ENCODE measurements at regions not wholly inside any gene's neighbourhood (a gene's known extent, or its start where the extent isn't known, plus 50 kb on each side); places are given as distances from the start of the nearest gene placed in this dataset.

GRCh38 chr10:130491011-130491692 is 355.0 kb downstream of the GLRX3 start:
- Histone ChIP-seq H3K9ac (ENCODE audit: low read length) (no peak overlapping the region), H3K36me3 (replicated peaks; ENCODE audit: low read depth, low read length) (no peaks in the 10 kb centered on the region), H3K4me3 (ENCODE audit: low read length) (no peak overlapping the region), H4K20me1 (ENCODE audit: insufficient read depth, low read length) (no peaks in the 10 kb centered on the region), H2AFZ (ENCODE audit: low read depth, low read length) (no peak overlapping the region), H3K27ac (ENCODE audit: low read length) (no peak overlapping the region), H3K4me1 (ENCODE audit: low read length) (no peaks in the 10 kb centered on the region), H3K27me3 (ENCODE audit: low read depth, low read length) (no peaks in the 10 kb centered on the region), H3K4me2 (ENCODE audit: low read length) (no peak overlapping the region), H3K79me2 (ENCODE audit: low read length) (no peaks in the 10 kb centered on the region), H3K9me3 (ENCODE audit: insufficient read depth, low read length) (no peaks in the 10 kb centered on the region)
- TF ChIP-seq, protein P1, sequence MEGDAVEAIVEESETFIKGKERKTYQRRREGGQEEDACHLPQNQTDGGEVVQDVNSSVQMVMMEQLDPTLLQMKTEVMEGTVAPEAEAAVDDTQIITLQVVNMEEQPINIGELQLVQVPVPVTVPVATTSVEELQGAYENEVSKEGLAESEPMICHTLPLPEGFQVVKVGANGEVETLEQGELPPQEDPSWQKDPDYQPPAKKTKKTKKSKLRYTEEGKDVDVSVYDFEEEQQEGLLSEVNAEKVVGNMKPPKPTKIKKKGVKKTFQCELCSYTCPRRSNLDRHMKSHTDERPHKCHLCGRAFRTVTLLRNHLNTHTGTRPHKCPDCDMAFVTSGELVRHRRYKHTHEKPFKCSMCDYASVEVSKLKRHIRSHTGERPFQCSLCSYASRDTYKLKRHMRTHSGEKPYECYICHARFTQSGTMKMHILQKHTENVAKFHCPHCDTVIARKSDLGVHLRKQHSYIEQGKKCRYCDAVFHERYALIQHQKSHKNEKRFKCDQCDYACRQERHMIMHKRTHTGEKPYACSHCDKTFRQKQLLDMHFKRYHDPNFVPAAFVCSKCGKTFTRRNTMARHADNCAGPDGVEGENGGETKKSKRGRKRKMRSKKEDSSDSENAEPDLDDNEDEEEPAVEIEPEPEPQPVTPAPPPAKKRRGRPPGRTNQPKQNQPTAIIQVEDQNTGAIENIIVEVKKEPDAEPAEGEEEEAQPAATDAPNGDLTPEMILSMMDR (IDR thresholded peaks at IDR 0.05; ENCODE audit: low read depth, low read length): no peak
- no peak for TF ChIP-seq EZH2phosphoT487 (IDR thresholded peaks at IDR 0.05; ENCODE audit: low read depth)

- Histone ChIP-seq H3K27ac (ENCODE audit: low read length) (no peak overlapping the region), H2AFZ (ENCODE audit: low read depth, low read length) (no peak overlapping the region), H3K4me2 (ENCODE audit: low read length) (no peak overlapping the region), H3K79me2 (ENCODE audit: low read length) (no peaks in the 10 kb centered on the region), H3K9me3 (ENCODE audit: insufficient read depth, low read length) (no peaks in the 10 kb centered on the region), H4K20me1 (ENCODE audit: insufficient read depth, low read length) (no peaks in the 10 kb centered on the region), H3K4me1 (ENCODE audit: low read length) (no peaks in the 10 kb centered on the region), H3K27me3 (ENCODE audit: low read depth, low read length) (no peaks in the 10 kb centered on the region), H3K36me3 (replicated peaks; ENCODE audit: low read depth, low read length) (no peaks in the 10 kb centered on the region), H3K9ac (ENCODE audit: low read length) (no peak overlapping the region), H3K4me3 (ENCODE audit: low read length) (no peak overlapping the region)
- TF ChIP-seq, protein P1 (IDR thresholded peaks at IDR 0.05; ENCODE audit: low read depth, low read length): no peak
- TF ChIP-seq EZH2phosphoT487 (IDR thresholded peaks at IDR 0.05; ENCODE audit: low read depth): no peak
Observed at GRCh38 chr10:130491693-130492050, 355.5 kb downstream of the GLRX3 start.

GRCh38 chr10:130492266-130492934 is 356.2 kb downstream of the GLRX3 start:
- Histone ChIP-seq H2AFZ (ENCODE audit: low read depth, low read length) (no peak overlapping the region), H3K27ac (ENCODE audit: low read length) (no peak overlapping the region), H3K4me3 (ENCODE audit: low read length) (no peak overlapping the region), H3K4me1 (ENCODE audit: low read length) (no peaks in the 10 kb centered on the region), H3K27me3 (ENCODE audit: low read depth, low read length) (no peaks in the 10 kb centered on the region), H3K9me3 (ENCODE audit: insufficient read depth, low read length) (no peaks in the 10 kb centered on the region), H3K36me3 (replicated peaks; ENCODE audit: low read depth, low read length) (no peaks in the 10 kb centered on the region), H3K9ac (ENCODE audit: low read length) (no peak overlapping the region), H3K4me2 (ENCODE audit: low read length) (no peak overlapping the region), H4K20me1 (ENCODE audit: insufficient read depth, low read length) (no peaks in the 10 kb centered on the region), H3K79me2 (ENCODE audit: low read length) (no peaks in the 10 kb centered on the region)
- TF ChIP-seq, protein P1 (IDR thresholded peaks at IDR 0.05; ENCODE audit: low read depth, low read length): no peak
- TF ChIP-seq EZH2phosphoT487 (IDR thresholded peaks at IDR 0.05; ENCODE audit: low read depth): no peak

DNA sequence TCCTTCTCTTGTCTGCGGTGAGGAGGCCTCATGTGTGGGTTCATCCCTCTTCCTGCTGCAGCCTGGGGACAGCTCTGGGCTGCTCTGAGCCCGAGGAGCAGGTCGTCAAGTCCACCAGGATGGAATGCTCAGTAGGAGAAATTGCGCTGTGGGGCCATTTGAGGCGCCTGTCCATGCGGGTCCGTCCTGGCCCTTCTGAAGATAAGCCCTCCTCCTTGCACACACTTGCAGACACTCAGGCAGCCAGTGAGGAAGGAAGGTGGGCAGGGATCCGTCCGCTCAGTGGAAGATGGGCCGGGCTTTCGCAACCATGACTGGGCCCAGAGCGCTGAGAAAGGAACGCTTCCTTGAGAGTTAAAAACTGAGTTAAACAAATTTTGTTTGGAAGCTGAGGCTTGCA is 356.8 kb downstream of the GLRX3 start:
- Histone ChIP-seq H3K27me3 (ENCODE audit: low read depth, low read length) (no peaks in the 10 kb centered on the region), H4K20me1 (ENCODE audit: insufficient read depth, low read length) (no peaks in the 10 kb centered on the region), H3K4me2 (ENCODE audit: low read length) (no peak overlapping the region), H3K27ac (ENCODE audit: low read length) (no peak overlapping the region), H3K4me3 (ENCODE audit: low read length) (no peak overlapping the region), H3K9me3 (ENCODE audit: insufficient read depth, low read length) (no peaks in the 10 kb centered on the region), H3K9ac (ENCODE audit: low read length) (no peak overlapping the region), H3K4me1 (ENCODE audit: low read length) (no peaks in the 10 kb centered on the region), H3K79me2 (ENCODE audit: low read length) (no peaks in the 10 kb centered on the region), H2AFZ (ENCODE audit: low read depth, low read length) (no peak overlapping the region), H3K36me3 (replicated peaks; ENCODE audit: low read depth, low read length) (no peaks in the 10 kb centered on the region)
- no peak for TF ChIP-seq EZH2phosphoT487 (IDR thresholded peaks at IDR 0.05; ENCODE audit: low read depth)
- TF ChIP-seq, protein P1 (IDR thresholded peaks at IDR 0.05; ENCODE audit: low read depth, low read length): no peak

All from OCI-LY3 (cell line).